ENCODE measurements at regions not wholly inside any gene's neighbourhood (a gene's known extent, or its start where the extent isn't known, plus 50 kb on each side); places are given as distances from the start of the nearest gene placed in this dataset.

GRCh38 chr19:32171719-32172151, 173.7 kb upstream of the ZNF507 start:
- Histone ChIP-seq H3K27ac (ENCODE audit: low read length) (no peak overlapping the region), H3K36me3 (replicated peaks; ENCODE audit: insufficient read depth, low read length) (no peaks in the 10 kb centered on the region), H3K4me2 (ENCODE audit: low read depth, low read length) (no peak overlapping the region), H3K9me3 (replicated peaks; ENCODE audit: insufficient read depth, low read length) (no peaks in the 10 kb centered on the region), H2AFZ (ENCODE audit: low read length) (no peak overlapping the region), H3K9ac (ENCODE audit: low read length) (no peak overlapping the region), H3K27me3 (replicated peaks; ENCODE audit: insufficient read depth, low read length) (peaks cover 50% of the 10 kb centered on the region), H3K4me1 (ENCODE audit: low read length) (no peaks in the 10 kb centered on the region), H3K9me2 (replicated peaks; ENCODE audit: insufficient read depth, low read length) (no peaks in the 10 kb centered on the region), H3F3A (ENCODE audit: insufficient read depth, low read length) (no peaks in the 10 kb centered on the region), H3K79me2 (ENCODE audit: low read length) (no peaks in the 10 kb centered on the region), H3K4me3 (ENCODE audit: low read length) (no peak overlapping the region), H4K20me1 (ENCODE audit: insufficient read depth, low read length) (no peaks in the 10 kb centered on the region)
- no peak for DNase-seq
- no peak for TF ChIP-seq EZH2 (optimal IDR thresholded peaks at IDR 0.05; ENCODE audit: low read depth, low read length)
- TF ChIP-seq EZH2phosphoT487 (IDR thresholded peaks at IDR 0.05; ENCODE audit: low read length), result no peak
- TF ChIP-seq CTCF (IDR thresholded peaks at IDR 0.05; ENCODE audit: low read length), result no peak

- Histone ChIP-seq H3K4me2 (ENCODE audit: low read depth, low read length) (no peak overlapping the region), H3K36me3 (replicated peaks; ENCODE audit: insufficient read depth, low read length) (no peaks in the 10 kb centered on the region), H3K79me2 (ENCODE audit: low read length) (no peaks in the 10 kb centered on the region), H2AFZ (ENCODE audit: low read length) (no peak overlapping the region), H3K9me3 (replicated peaks; ENCODE audit: insufficient read depth, low read length) (no peaks in the 10 kb centered on the region), H3K9me2 (replicated peaks; ENCODE audit: insufficient read depth, low read length) (no peaks in the 10 kb centered on the region), H3K4me3 (ENCODE audit: low read length) (no peak overlapping the region), H3K27ac (ENCODE audit: low read length) (no peak overlapping the region), H3K9ac (ENCODE audit: low read length) (no peak overlapping the region), H4K20me1 (ENCODE audit: insufficient read depth, low read length) (no peaks in the 10 kb centered on the region), H3K4me1 (ENCODE audit: low read length) (no peaks in the 10 kb centered on the region), H3F3A (ENCODE audit: insufficient read depth, low read length) (no peaks in the 10 kb centered on the region), H3K27me3 (replicated peaks; ENCODE audit: insufficient read depth, low read length) (peaks cover 49% of the 10 kb centered on the region)
- TF ChIP-seq CTCF (IDR thresholded peaks at IDR 0.05; ENCODE audit: low read length), result no peak
- TF ChIP-seq EZH2 (optimal IDR thresholded peaks at IDR 0.05; ENCODE audit: low read depth, low read length), result no peak
- TF ChIP-seq EZH2phosphoT487 (IDR thresholded peaks at IDR 0.05; ENCODE audit: low read length), result no peak
- DNase-seq, result no peak
Observed at GRCh38 chr19:32172566-32173160, 172.7 kb upstream of the ZNF507 start.

- DNase-seq, result no peak
- H4K20me1 ChIP-seq (ENCODE audit: insufficient read depth, low read length), result no peaks in the 10 kb centered on the region
- H3K36me3 ChIP-seq (replicated peaks; ENCODE audit: insufficient read depth, low read length), result no peaks in the 10 kb centered on the region
- H3F3A ChIP-seq (ENCODE audit: insufficient read depth, low read length), result no peaks in the 10 kb centered on the region
- H3K27ac ChIP-seq (ENCODE audit: low read length), result no peak overlapping the region
- H3K4me2 ChIP-seq (ENCODE audit: low read depth, low read length), result no peak overlapping the region
- H3K9ac ChIP-seq (ENCODE audit: low read length), result no peak overlapping the region
- no peak for TF ChIP-seq EZH2 (optimal IDR thresholded peaks at IDR 0.05; ENCODE audit: low read depth, low read length)
- TF ChIP-seq EZH2phosphoT487 (IDR thresholded peaks at IDR 0.05; ENCODE audit: low read length), result no peak
- no peak for TF ChIP-seq CTCF (IDR thresholded peaks at IDR 0.05; ENCODE audit: low read length)
- no peaks in the 10 kb centered on the region for H3K4me1 ChIP-seq (ENCODE audit: low read length)
- no peaks in the 10 kb centered on the region for H3K9me2 ChIP-seq (replicated peaks; ENCODE audit: insufficient read depth, low read length)
- no peaks in the 10 kb centered on the region for H3K79me2 ChIP-seq (ENCODE audit: low read length)
- no peak overlapping the region for H2AFZ ChIP-seq (ENCODE audit: low read length)
- no peaks in the 10 kb centered on the region for H3K9me3 ChIP-seq (replicated peaks; ENCODE audit: insufficient read depth, low read length)
- H3K27me3 ChIP-seq (replicated peaks; ENCODE audit: insufficient read depth, low read length), result peaks cover 40% of the 10 kb centered on the region
- no peak overlapping the region for H3K4me3 ChIP-seq (ENCODE audit: low read length)
Observed at GRCh38 chr19:32173836-32174235, 171.6 kb upstream of the ZNF507 start.

Data from MM.1S (cell line).